ENCODE measurements at regions not wholly inside any gene's neighbourhood (a gene's known extent, or its start where the extent isn't known, plus 50 kb on each side); places are given as distances from the start of the nearest gene placed in this dataset.
"Not testable (repeated sequence)": the region's sequence is repeated elsewhere in the genome, so short reads cannot be mapped to it uniquely, and the experiment has no call there.

- DNase-seq: no peak
Measured at GRCh38 chr3:176302271-176302670, 895.0 kb downstream of the TBL1XR1 start.

- DNase-seq: no peak
Measured at GRCh38 chr3:176296066-176296597, 901.1 kb downstream of the TBL1XR1 start.

- no peak for DNase-seq
Measured at GRCh38 chr3:176293276-176293675, 904.0 kb downstream of the TBL1XR1 start.

GRCh38 chr3:176286476-176287085 is 910.7 kb downstream of the TBL1XR1 start:
- DNase-seq: no peak

GRCh38 chr3:176275538-176275937 is 921.7 kb downstream of the TBL1XR1 start:
- no peak for DNase-seq

- no peak for DNase-seq
Measured at GRCh38 chr3:176275113-176275512, 922.2 kb downstream of the TBL1XR1 start.

- DNase-seq: no peak
Measured at GRCh38 chr3:176274161-176274560, 923.1 kb downstream of the TBL1XR1 start.

- no peak for DNase-seq
Measured at GRCh38 chr3:176262071-176262470, 935.2 kb downstream of the TBL1XR1 start.

GRCh38 chr3:176247191-176247590 is 950.1 kb downstream of the TBL1XR1 start:
- no peak for DNase-seq

GRCh38 chr3:176219970-176220369 is 977.3 kb downstream of the TBL1XR1 start:
- no peak for DNase-seq

GRCh38 chr3:176214758-176215157 is 982.5 kb downstream of the TBL1XR1 start:
- DNase-seq: no peak

- not testable (repeated sequence) for DNase-seq
Measured at GRCh38 chr3:176213314-176213713, 984.0 kb downstream of the TBL1XR1 start.

- DNase-seq: no peak
Measured at GRCh38 chr3:176208915-176209314, 988.4 kb downstream of the TBL1XR1 start.

GRCh38 chr3:176208283-176208682 is 989.0 kb downstream of the TBL1XR1 start:
- DNase-seq: no peak

GRCh38 chr3:176206809-176207208 is 990.5 kb downstream of the TBL1XR1 start:
- DNase-seq: no peak

GRCh38 chr3:176202652-176203051 is 994.6 kb downstream of the TBL1XR1 start:
- DNase-seq: no peak

GRCh38 chr3:176193032-176193730 is 1004.1 kb downstream of the TBL1XR1 start:
- DNase-seq: no peak

- no peak for DNase-seq
Measured at GRCh38 chr3:176190755-176191154, 1006.5 kb downstream of the TBL1XR1 start.

GRCh38 chr3:176183181-176183580 is 1014.1 kb downstream of the TBL1XR1 start:
- no peak for DNase-seq

- DNase-seq: no peak
Measured at GRCh38 chr3:176174060-176174459, 1023.2 kb downstream of the TBL1XR1 start.

GRCh38 chr3:176172492-176172891 is 1024.8 kb downstream of the TBL1XR1 start:
- DNase-seq: no peak

GRCh38 chr3:176167272-176167671 is 1030.0 kb downstream of the TBL1XR1 start:
- DNase-seq: no peak

GRCh38 chr3:176160997-176161396 is 1036.3 kb downstream of the TBL1XR1 start:
- no peak for DNase-seq

- no peak for DNase-seq
Measured at GRCh38 chr3:176159796-176160195, 1037.5 kb downstream of the TBL1XR1 start.

All from CD4-positive, alpha-beta T cell treated with Interleukin-6 for 4 hours (primary cell).